Panc1 (cell line): ENCODE measurements at regions not wholly inside any gene's neighbourhood (a gene's known extent, or its start where the extent isn't known, plus 50 kb on each side); places are given as distances from the start of the nearest gene placed in this dataset.
A peak's percentile ranks its signal among the peaks of the same experiment; 100 is the strongest.

Experiments used
- ATAC-seq: fragments of 200-7000 bp; cut with Tn5 transposase; 2 replicates; pipeline ENCODE4 v1.9.1; 2020; ENCODE audit warnings: mild to moderate bottlenecking, moderate library complexity
- BruUV-seq: library from RNA; stranded (reverse); fragments of 400-500 nt; replicated peaks from 2 replicates; lab custom pipeline; 2021; lab: Mats Ljungman, UMichigan
- CTCF ChIA-PET: fragments of 300-600 bp; sonication (Branson Sonifier 250); formaldehyde crosslinking; loops from one replicate; lab custom pipeline; 2022; ENCODE audit warnings: antibody characterized with exemption; lab: Charles Lee
- POLR2A ChIA-PET: fragments of 300-600 bp; sonication (Branson Sonifier 250); formaldehyde crosslinking; loops from one replicate; lab custom pipeline; 2022; ENCODE audit warnings: antibody characterized with exemption; lab: Charles Lee
- DNase-seq: peaks from one replicate; pipeline ENCODE4 v3.0.0-alpha.2; 2010; ENCODE audit warnings: low read depth, low spot score
- H3K27ac ChIP-seq: 2 replicates; pipeline ENCODE4 v1.5.1; 2011; ENCODE audit warnings: mild to moderate bottlenecking, low read length, inconsistent platforms
- H3K27me3 ChIP-seq: fragments of 200-500 bp; sonication (Bioruptor generic); 2 replicates; pipeline ENCODE4 v1.6.0; 2014; ENCODE audit warnings: low read length, inconsistent platforms; ENCODE audit not compliant: control insufficient read depth, insufficient read depth
- H3K36me3 ChIP-seq: fragments of 200-500 bp; sonication (Bioruptor generic); 2 replicates; pipeline ENCODE4 v1.5.1; 2014; ENCODE audit warnings: inconsistent platforms, mild to moderate bottlenecking, low read length, moderate library complexity; ENCODE audit not compliant: control insufficient read depth, insufficient read depth
- H3K4me1 ChIP-seq: 2 replicates; pipeline ENCODE4 v1.5.1; 2011; ENCODE audit warnings: inconsistent platforms, mild to moderate bottlenecking, low read length, moderate library complexity; ENCODE audit not compliant: control insufficient read depth, insufficient read depth
- H3K4me3 ChIP-seq, 2 experiments: 2 replicates each; pipeline ENCODE4 v1.5.1; 2011 to 2012; ENCODE audit warnings: low read depth in 2 of 2, low read length in 2 of 2, mild to moderate bottlenecking in 2 of 2, inconsistent platforms in 1 of 2, moderate library complexity in 1 of 2
- H3K9me3 ChIP-seq: fragments of 200-500 bp; sonication (Bioruptor generic); 2 replicates; pipeline ENCODE4 v1.5.1; 2014; ENCODE audit warnings: low read depth, mild to moderate bottlenecking, inconsistent platforms, low read length, moderate library complexity; ENCODE audit not compliant: control insufficient read depth, insufficient read depth
- POLR2AphosphoS5 ChIP-seq: IDR thresholded peaks from 2 replicates; pipeline ENCODE4 v1.6.1; 2012; ENCODE audit warnings: mild to moderate bottlenecking, low read depth, low read length, moderate library complexity
- REST ChIP-seq, 2 experiments: IDR thresholded peaks; 2 replicates each; pipeline ENCODE4 v1.6.1; 2011 to 2012; ENCODE audit warnings: low read depth in 2 of 2, control low read depth in 1 of 2, low read length in 1 of 2, mild to moderate bottlenecking in 1 of 2, moderate library complexity in 1 of 2; ENCODE audit not compliant: insufficient read depth in 1 of 2
- SIN3A ChIP-seq: IDR thresholded peaks from 2 replicates; pipeline ENCODE4 v1.6.1; 2012; ENCODE audit warnings: low read depth, mild to moderate bottlenecking, low read length, moderate library complexity, borderline replicate concordance; ENCODE audit not compliant: insufficient read depth
- TCF7L2 ChIP-seq: IDR thresholded peaks from 2 replicates; pipeline ENCODE4 v1.6.1; 2011; ENCODE audit warnings: mild to moderate bottlenecking, low read depth, low read length, inconsistent platforms
- in situ Hi-C: cut with HindIII; loops from 2 replicates; pipeline ENCODE4 v1.10.0; 2016; ENCODE audit warnings: low sequenced_read_pairs, low pct_unique_long_range_greater_than_20kb
- intact Hi-C: fragments of 100-400 bp; cut with micrococcal nuclease; formaldehyde crosslinking; loops from one replicate; pipeline ENCODE4 v1.10.0; 2022; ENCODE audit not compliant: unreplicated experiment
- TF ChIP-seq, protein P1 (sequence below): fragments of 450-650 bp; IDR thresholded peaks from 2 replicates; pipeline ENCODE4 v1.5.1; 2017; ENCODE audit warnings: mild to moderate bottlenecking

DNA sequence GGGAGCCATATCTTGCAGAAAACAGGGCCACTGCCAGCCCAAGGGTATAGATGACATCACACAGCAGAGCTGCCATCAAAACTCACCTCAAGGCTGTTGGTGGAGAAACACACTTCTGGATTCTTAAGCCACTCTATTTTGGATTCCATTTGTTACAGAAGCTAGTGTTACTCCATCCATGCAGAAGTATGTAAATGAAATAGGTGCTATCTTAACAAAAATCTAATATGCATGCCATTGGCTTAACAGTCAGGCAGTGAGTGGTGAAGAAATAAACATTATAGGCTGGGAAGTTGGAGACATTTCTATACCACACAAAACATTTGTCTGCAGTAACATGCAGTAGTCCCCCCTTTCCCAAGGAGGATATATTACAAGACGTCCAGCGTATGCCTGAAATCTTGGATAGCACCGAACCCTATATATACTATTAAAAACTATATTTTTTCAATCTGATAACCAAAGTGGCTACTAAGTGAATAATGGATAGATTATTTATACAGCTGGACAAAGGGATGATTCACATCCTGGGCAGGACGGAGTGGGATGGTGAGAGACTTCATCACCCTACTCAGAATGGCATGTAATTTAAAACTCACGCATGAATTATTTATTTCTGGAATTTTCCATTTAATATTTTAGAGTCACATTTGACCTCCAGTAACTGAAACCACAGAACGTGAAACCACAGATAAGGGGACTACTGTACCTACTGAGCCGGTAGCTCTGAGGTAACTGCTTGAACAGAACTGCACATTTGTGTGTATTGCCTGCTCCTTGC, 160.0 kb upstream of the PLN start:
- no peak for TF ChIP-seq SIN3A
- no peak overlapping the region for H3K4me3 ChIP-seq
- H3K36me3 ChIP-seq = no peaks in the 10 kb centered on the region
- ATAC-seq (peak; percentile 90), DNase-seq (peak; percentile 76)
- intact Hi-C loops (no loop called here), in situ Hi-C loops (no loop called here)
- H3K27me3 ChIP-seq = no peaks in the 10 kb centered on the region
- H3K27ac ChIP-seq = no peak overlapping the region
- H3K4me1 ChIP-seq = no peaks in the 10 kb centered on the region
- ChIA-PET POLR2A (interaction anchor here (0.6 kb wide), 1 partner anchor 48 kb away, joined by 3 read pairs; no protein-coding TSS in a partner anchor), CTCF (no interaction called here)
- no peaks in the 10 kb centered on the region for H3K9me3 ChIP-seq
- BruUV-seq = no TSS peak

DNA sequence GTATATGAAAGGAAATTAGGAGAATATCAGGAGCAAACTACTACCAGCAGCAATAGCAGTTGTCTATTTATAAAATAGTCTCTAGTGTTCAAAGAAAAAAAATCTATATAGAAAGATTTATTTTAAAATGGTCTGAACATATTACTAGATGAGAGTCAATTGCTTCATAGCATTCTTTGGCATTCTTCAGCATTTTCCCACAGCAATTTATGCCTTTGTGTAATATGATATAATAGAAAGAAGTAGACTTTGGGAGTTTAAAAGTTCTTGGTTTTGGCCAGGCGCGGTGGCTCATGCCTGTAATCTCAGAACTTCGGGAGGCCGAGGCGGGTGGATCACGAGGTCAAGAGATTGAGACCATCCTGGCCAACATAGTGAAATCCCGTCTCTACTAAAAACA, 157.0 kb upstream of the PLN start:
- CTCF ChIA-PET = no interaction called here
- H3K27ac ChIP-seq = no peak overlapping the region
- intact Hi-C loops = no loop called here
- no peaks in the 10 kb centered on the region for H3K4me1 ChIP-seq
- in situ Hi-C loops = no loop called here
- H3K27me3 ChIP-seq = no peaks in the 10 kb centered on the region
- no peaks in the 10 kb centered on the region for H3K9me3 ChIP-seq
- no peak overlapping the region for H3K4me3 ChIP-seq
- ATAC-seq (no peak), DNase-seq (no peak)
- POLR2A ChIA-PET = no interaction called here
- no peaks in the 10 kb centered on the region for H3K36me3 ChIP-seq
- no TSS peak for BruUV-seq
- TF ChIP-seq, protein P1, sequence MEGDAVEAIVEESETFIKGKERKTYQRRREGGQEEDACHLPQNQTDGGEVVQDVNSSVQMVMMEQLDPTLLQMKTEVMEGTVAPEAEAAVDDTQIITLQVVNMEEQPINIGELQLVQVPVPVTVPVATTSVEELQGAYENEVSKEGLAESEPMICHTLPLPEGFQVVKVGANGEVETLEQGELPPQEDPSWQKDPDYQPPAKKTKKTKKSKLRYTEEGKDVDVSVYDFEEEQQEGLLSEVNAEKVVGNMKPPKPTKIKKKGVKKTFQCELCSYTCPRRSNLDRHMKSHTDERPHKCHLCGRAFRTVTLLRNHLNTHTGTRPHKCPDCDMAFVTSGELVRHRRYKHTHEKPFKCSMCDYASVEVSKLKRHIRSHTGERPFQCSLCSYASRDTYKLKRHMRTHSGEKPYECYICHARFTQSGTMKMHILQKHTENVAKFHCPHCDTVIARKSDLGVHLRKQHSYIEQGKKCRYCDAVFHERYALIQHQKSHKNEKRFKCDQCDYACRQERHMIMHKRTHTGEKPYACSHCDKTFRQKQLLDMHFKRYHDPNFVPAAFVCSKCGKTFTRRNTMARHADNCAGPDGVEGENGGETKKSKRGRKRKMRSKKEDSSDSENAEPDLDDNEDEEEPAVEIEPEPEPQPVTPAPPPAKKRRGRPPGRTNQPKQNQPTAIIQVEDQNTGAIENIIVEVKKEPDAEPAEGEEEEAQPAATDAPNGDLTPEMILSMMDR = no peak
- TF ChIP-seq POLR2AphosphoS5 (no peak), REST (IDR thresholded peaks at IDR 0.05; ENCODE audit: insufficient read depth in 1 of 2, low read depth in 2 of 2, low read length in 1 of 2) (no peak), TCF7L2 (no peak)

- no peak for TF ChIP-seq SIN3A
- TF ChIP-seq TCF7L2 = no peak
- TF ChIP-seq POLR2AphosphoS5 = no peak
- TF ChIP-seq, protein P1 = no peak
- TF ChIP-seq REST (IDR thresholded peaks at IDR 0.05; ENCODE audit: insufficient read depth in 1 of 2, low read depth in 2 of 2, low read length in 1 of 2) = no peak
- CTCF ChIA-PET = no interaction called here
- in situ Hi-C loops (no loop called here), intact Hi-C loops (no loop called here)
- POLR2A ChIA-PET = no interaction called here
- Histone ChIP-seq H3K36me3 (no peaks in the 10 kb centered on the region), H3K4me3 (no peak overlapping the region), H3K27ac (no peak overlapping the region), H3K4me1 (no peaks in the 10 kb centered on the region), H3K27me3 (no peaks in the 10 kb centered on the region), H3K9me3 (no peaks in the 10 kb centered on the region)
- ATAC-seq = no peak
- no peak for DNase-seq
- BruUV-seq = no TSS peak
Observed at GRCh38 chr6:118394106-118394505, 154.0 kb upstream of the PLN start.
